ENCODE measurements at regions not wholly inside any gene's neighbourhood (a gene's known extent, or its start where the extent isn't known, plus 50 kb on each side); places are given as distances from the start of the nearest gene placed in this dataset.

GRCh38 chr3:35900079-35900478 lies 260.8 kb downstream of the ARPP21 start:
- TF ChIP-seq ZNF274 (IDR thresholded peaks at IDR 0.05; ENCODE audit: low read depth, low read length) (no peak), YY1 (IDR thresholded peaks at IDR 0.05; ENCODE audit: insufficient read depth, insufficient read length) (no peak), SUZ12 (IDR thresholded peaks at IDR 0.05; ENCODE audit: extremely low read depth, insufficient read depth, insufficient read length) (no peak)
